Endodermal cell (in vitro differentiated cells): ENCODE measurements at regions not wholly inside any gene's neighbourhood (a gene's known extent, or its start where the extent isn't known, plus 50 kb on each side); places are given as distances from the start of the nearest gene placed in this dataset.

ENCODE experiments used
- DNase-seq: peaks from one replicate; pipeline ENCODE4 v3.0.0-alpha.2; 2017
- H3K27ac ChIP-seq: 2 replicates; pipeline ENCODE4 v1.5.1; 2013; ENCODE audit warnings: mild to moderate bottlenecking, low read depth, low read length, moderate library complexity
- H3K27me3 ChIP-seq: 2 replicates; pipeline ENCODE4 v1.6.1; 2013; ENCODE audit warnings: mild to moderate bottlenecking, low read length, moderate library complexity; ENCODE audit not compliant: insufficient read depth, control insufficient read depth, poor library complexity, severe bottlenecking
- H3K36me3 ChIP-seq: 2 replicates; pipeline ENCODE4 v1.7.0; 2013; ENCODE audit warnings: mild to moderate bottlenecking, low read length, moderate library complexity; ENCODE audit not compliant: control insufficient read depth, insufficient read depth
- H3K4me1 ChIP-seq: one replicate; pipeline ENCODE4 v1.7.0; 2013; ENCODE audit warnings: low read length; ENCODE audit not compliant: control insufficient read depth, insufficient read depth
- H3K4me3 ChIP-seq: 2 replicates; pipeline ENCODE4 v1.5.1; 2013; ENCODE audit warnings: mild to moderate bottlenecking, low read length, moderate library complexity
- H3K9ac ChIP-seq: 2 replicates; pipeline ENCODE4 v1.6.1; 2013; ENCODE audit warnings: mild to moderate bottlenecking, low read length, moderate library complexity; ENCODE audit not compliant: poor library complexity, severe bottlenecking; ENCODE audit errors: extremely low read depth
- H3K9me3 ChIP-seq: 2 replicates; pipeline ENCODE4 v1.6.1; 2013; ENCODE audit warnings: mild to moderate bottlenecking, low read length, moderate library complexity; ENCODE audit not compliant: control insufficient read depth
- H3K27ac Mint-ChIP-seq: 2 replicates; pipeline ENCODE4 v1.8.0; 2020; ENCODE audit warnings: mixed read lengths
- H3K27me3 Mint-ChIP-seq: 2 replicates; pipeline ENCODE4 v1.8.0; 2021; ENCODE audit warnings: mild to moderate bottlenecking, mixed read lengths; ENCODE audit not compliant: insufficient read depth
- H3K36me3 Mint-ChIP-seq: 2 replicates; pipeline ENCODE4 v1.8.0; 2020; ENCODE audit warnings: low read depth, mixed read lengths
- H3K4me1 Mint-ChIP-seq: 2 replicates; pipeline ENCODE4 v1.8.0; 2020; ENCODE audit warnings: mixed read lengths
- H3K4me3 Mint-ChIP-seq: 2 replicates; pipeline ENCODE4 v1.8.0; 2020; ENCODE audit warnings: mild to moderate bottlenecking, moderate library complexity, mixed read lengths
- H3K9me3 Mint-ChIP-seq: 2 replicates; pipeline ENCODE4 v1.8.0; 2020; ENCODE audit warnings: mild to moderate bottlenecking, mixed read lengths
- WGBS, 2 experiments: methylation state at CpG; one replicate each; pipeline versions ENCODE4 v1.1.5 to v1.1.7; 2013; ENCODE audit warnings: missing lambda C conversion rate in 2 of 2, mixed read lengths in 1 of 2; ENCODE audit not compliant: insufficient coverage in 1 of 2, insufficient read length in 1 of 2; 5-methylcytosine and 5-hydroxymethylcytosine counted together
- TF ChIP-seq, protein P1 (sequence below): fragments of 200-600 bp; sonication (generic); conservative IDR thresholded peaks from 2 replicates; pipeline ENCODE4 v1.5.0; 2021; ENCODE audit warnings: antibody characterized with exemption, mild to moderate bottlenecking

DNA sequence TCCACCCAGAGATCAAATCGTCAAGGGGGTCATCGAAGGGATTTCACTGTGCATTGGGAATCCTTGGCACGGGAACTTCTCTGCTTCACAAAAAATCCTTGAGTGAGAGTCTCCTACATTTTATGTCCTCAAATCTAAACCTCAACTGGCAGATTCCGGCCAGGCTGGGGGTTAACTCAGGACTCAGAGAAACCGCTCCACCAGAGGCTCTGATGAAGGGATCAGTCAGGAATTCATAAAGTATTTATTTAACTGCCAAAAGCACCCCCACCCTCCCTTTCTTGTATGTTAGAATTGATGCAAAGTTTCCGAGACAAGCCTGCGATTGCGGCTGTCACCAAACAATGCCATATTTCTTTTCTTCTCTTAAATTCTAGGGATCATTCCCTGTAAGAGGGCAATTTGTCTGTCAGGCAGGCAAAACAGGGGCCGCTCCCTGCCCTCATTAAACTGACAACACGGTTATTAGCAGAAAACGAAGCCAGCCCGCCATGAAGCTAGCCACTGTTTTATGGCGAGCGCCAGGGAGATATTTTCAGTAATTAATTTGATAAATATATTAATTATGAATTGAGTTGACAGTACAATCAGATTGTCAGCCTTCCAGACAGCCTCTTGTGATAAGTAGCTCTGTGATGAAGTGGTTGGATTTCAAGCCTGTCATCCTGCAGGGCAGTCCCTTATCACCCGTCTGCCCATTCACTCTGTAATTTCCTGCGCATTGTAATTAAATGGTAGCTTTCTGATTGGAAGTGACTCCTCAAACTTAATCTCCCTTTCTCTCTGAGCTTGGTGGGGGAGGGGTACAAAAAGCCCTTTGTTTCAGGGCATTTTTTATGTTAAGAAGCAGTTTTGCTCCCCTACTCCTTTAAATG, 153.0 kb upstream of the GPR26 start:
- WGBS, 2 experiments: 73 to 82% methylated on average over 5 to 15 of the region's 16 CpGs
- H3K27me3 ChIP-seq: no peaks in the 10 kb centered on the region
- Mint-ChIP-seq H3K36me3 (no peaks in the 10 kb centered on the region), H3K9me3 (no peaks in the 10 kb centered on the region), H3K4me1 (peaks cover 9% of the 10 kb centered on the region), H3K27me3 (peaks cover 4% of the 10 kb centered on the region), H3K4me3 (no peak overlapping the region), H3K27ac (no peak overlapping the region)
- no peak for DNase-seq
- no peaks in the 10 kb centered on the region for H3K9me3 ChIP-seq
- H3K4me1 ChIP-seq: peaks cover 6% of the 10 kb centered on the region
- no peaks in the 10 kb centered on the region for H3K36me3 ChIP-seq
- TF ChIP-seq, protein P1, sequence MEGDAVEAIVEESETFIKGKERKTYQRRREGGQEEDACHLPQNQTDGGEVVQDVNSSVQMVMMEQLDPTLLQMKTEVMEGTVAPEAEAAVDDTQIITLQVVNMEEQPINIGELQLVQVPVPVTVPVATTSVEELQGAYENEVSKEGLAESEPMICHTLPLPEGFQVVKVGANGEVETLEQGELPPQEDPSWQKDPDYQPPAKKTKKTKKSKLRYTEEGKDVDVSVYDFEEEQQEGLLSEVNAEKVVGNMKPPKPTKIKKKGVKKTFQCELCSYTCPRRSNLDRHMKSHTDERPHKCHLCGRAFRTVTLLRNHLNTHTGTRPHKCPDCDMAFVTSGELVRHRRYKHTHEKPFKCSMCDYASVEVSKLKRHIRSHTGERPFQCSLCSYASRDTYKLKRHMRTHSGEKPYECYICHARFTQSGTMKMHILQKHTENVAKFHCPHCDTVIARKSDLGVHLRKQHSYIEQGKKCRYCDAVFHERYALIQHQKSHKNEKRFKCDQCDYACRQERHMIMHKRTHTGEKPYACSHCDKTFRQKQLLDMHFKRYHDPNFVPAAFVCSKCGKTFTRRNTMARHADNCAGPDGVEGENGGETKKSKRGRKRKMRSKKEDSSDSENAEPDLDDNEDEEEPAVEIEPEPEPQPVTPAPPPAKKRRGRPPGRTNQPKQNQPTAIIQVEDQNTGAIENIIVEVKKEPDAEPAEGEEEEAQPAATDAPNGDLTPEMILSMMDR: no peak
- no peak overlapping the region for H3K9ac ChIP-seq
- H3K4me3 ChIP-seq: no peak overlapping the region
- H3K27ac ChIP-seq: peak overlapping the region; percentile 78

DNA sequence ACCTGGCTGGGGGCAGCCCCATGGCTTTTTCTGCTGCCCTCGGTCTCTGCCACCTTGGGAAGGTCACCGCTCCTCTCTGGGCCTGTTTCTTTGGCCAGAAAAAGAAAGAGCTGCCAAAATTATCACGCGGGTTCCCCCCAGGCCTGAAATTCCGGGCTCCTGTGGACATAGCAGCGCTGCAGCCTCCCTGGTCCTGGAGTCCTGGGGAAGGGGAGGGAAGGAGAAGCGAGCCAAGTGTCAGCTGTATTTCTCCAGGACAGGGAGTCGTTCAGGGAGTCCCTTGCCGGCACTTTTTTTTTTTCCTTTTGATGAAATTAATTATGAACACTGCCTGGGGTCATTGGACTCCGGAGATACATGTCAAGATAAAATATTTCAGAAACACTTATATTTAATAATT, 152.3 kb upstream of the GPR26 start:
- H3K9me3 Mint-ChIP-seq: no peaks in the 10 kb centered on the region
- WGBS, 2 experiments: 32 to 56% methylated on average over 3 to 9 of the region's 10 CpGs
- TF ChIP-seq, protein P1: no peak
- H3K9ac ChIP-seq: no peak overlapping the region
- H3K36me3 Mint-ChIP-seq: no peaks in the 10 kb centered on the region
- no peaks in the 10 kb centered on the region for H3K9me3 ChIP-seq
- peak overlapping the region; percentile 78 for H3K27ac ChIP-seq
- DNase-seq: no peak
- peaks cover 9% of the 10 kb centered on the region for H3K4me1 Mint-ChIP-seq
- H3K4me3 Mint-ChIP-seq: no peak overlapping the region
- H3K27ac Mint-ChIP-seq: no peak overlapping the region
- no peaks in the 10 kb centered on the region for H3K36me3 ChIP-seq
- peaks cover 6% of the 10 kb centered on the region for H3K4me1 ChIP-seq
- H3K4me3 ChIP-seq: no peak overlapping the region
- peaks cover 4% of the 10 kb centered on the region for H3K27me3 Mint-ChIP-seq
- no peaks in the 10 kb centered on the region for H3K27me3 ChIP-seq

DNA sequence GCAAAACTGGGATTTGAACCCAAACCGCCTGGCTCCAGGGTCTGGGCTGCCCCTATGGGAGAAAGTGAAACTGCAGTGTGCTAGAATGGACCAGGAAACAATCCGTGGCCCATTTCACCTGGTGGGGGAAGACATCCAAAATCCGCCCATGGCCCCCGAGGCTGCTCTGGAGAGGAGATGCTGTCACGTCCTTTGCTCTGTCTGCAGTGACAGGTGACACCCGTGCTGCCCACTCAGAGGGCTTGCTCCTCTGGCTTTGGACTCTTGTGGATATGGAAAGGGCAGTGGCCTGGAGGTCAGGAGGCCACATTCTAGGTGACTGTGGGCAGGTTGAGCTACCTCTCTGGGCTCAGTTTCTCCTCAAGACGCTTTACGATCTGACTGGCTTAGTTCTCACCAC, 151.2 kb upstream of the GPR26 start:
- Histone ChIP-seq H3K27me3 (no peaks in the 10 kb centered on the region), H3K36me3 (no peaks in the 10 kb centered on the region), H3K4me1 (peaks cover 6% of the 10 kb centered on the region), H3K4me3 (no peak overlapping the region), H3K9me3 (no peaks in the 10 kb centered on the region), H3K27ac (no peak overlapping the region), H3K9ac (no peak overlapping the region)
- Mint-ChIP-seq H3K4me3 (no peak overlapping the region), H3K36me3 (no peaks in the 10 kb centered on the region), H3K27ac (no peak overlapping the region), H3K9me3 (no peaks in the 10 kb centered on the region), H3K4me1 (peaks cover 9% of the 10 kb centered on the region), H3K27me3 (peaks cover 4% of the 10 kb centered on the region)
- WGBS, 2 experiments: 89 to 96% methylated on average over 7 to 8 of the region's 8 CpGs
- DNase-seq: no peak
- TF ChIP-seq, protein P1: no peak
